ENCODE measurements at regions not wholly inside any gene's neighbourhood (a gene's known extent, or its start where the extent isn't known, plus 50 kb on each side); places are given as distances from the start of the nearest gene placed in this dataset.

- no peak for TF ChIP-seq ETS1 (IDR thresholded peaks at IDR 0.05)
- no peak for TF ChIP-seq JUNB (IDR thresholded peaks at IDR 0.05; ENCODE audit: unreplicated experiment)
- TF ChIP-seq NANOG (IDR thresholded peaks at IDR 0.05; ENCODE audit: borderline replicate concordance) = no peak
- no peak for TF ChIP-seq ZNF462 (CRISPR knock-in tag; IDR thresholded peaks at IDR 0.05)
- no peak for TF ChIP-seq STAT1 (IDR thresholded peaks at IDR 0.05; ENCODE audit: unreplicated experiment)
- TF ChIP-seq CREB1 (CRISPR knock-in tag; IDR thresholded peaks at IDR 0.05; ENCODE audit: low read depth) = no peak
- no peak for TF ChIP-seq EZH2phosphoT487 (IDR thresholded peaks at IDR 0.05; ENCODE audit: unreplicated experiment)
- TF ChIP-seq EZH2 (IDR thresholded peaks at IDR 0.05; ENCODE audit: low read depth, unreplicated experiment) = no peak
- no peak for TF ChIP-seq ZNF114 (CRISPR knock-in tag; IDR thresholded peaks at IDR 0.05)
- TF ChIP-seq ZNF331 (CRISPR knock-in tag; IDR thresholded peaks at IDR 0.05; ENCODE audit: low read depth) = no peak
- no peaks in the 10 kb centered on the region; the same call in 1 of the 2 replicates for H3K36me3 ChIP-seq (ENCODE audit: insufficient read depth)
These were observed 170.8 kb upstream of the ZNF267 start for GRCh38 chr16:31702796-31703195.

More at GRCh38 chr16:31702796-31703195, 170.8 kb upstream of the ZNF267 start:
- no peak overlapping the region for H3K4me2 ChIP-seq
- Mint-ChIP-seq H3K4me3 (peak overlapping the region; percentile 46; the same call in 2 of the 3 replicates), H3K27me3 (ENCODE audit: insufficient read depth, low read depth, poor library complexity) (peaks cover 4% of the 10 kb centered on the region), H3K36me3 (ENCODE audit: low read depth) (peaks cover 48% of the 10 kb centered on the region), H3K9me3 (no peaks in the 10 kb centered on the region; the same call in 1 of the 3 replicates), H3K27ac (0 out of 2 replicates have a peak overlapping the region, but pooled peaks have one; percentile 30), H3K4me1 (peaks cover 7% of the 10 kb centered on the region; the same call in 2 of the 3 replicates)
- no peaks in the 10 kb centered on the region for H3K27me3 ChIP-seq (ENCODE audit: insufficient read depth)
- no peak overlapping the region for H3K27ac ChIP-seq (ENCODE audit: low read depth)
- H3K79me2 ChIP-seq (replicated peaks; ENCODE audit: insufficient read depth) = peaks cover 16% of the 10 kb centered on the region
- no peak for ATAC-seq
- peaks cover 3% of the 10 kb centered on the region; the same call in 1 of the 2 replicates for H3K4me1 ChIP-seq (ENCODE audit: insufficient read depth)
- no peaks in the 10 kb centered on the region for H3F3A ChIP-seq (replicated peaks; ENCODE audit: low read depth)
- no peak overlapping the region for H3K4me3 ChIP-seq
- H3K9me2 ChIP-seq (ENCODE audit: insufficient read depth) = no peaks in the 10 kb centered on the region
- DNase-seq (ENCODE audit: low spot score) = no peak
- H4K20me1 ChIP-seq (replicated peaks; ENCODE audit: insufficient read depth) = 0 out of 2 replicates have a peak, but pooled peaks cover 3% of the 10 kb centered on the region
- no peak overlapping the region for H2AFZ ChIP-seq
